BJ (cell line): ENCODE measurements at regions not wholly inside any gene's neighbourhood (a gene's known extent, or its start where the extent isn't known, plus 50 kb on each side); places are given as distances from the start of the nearest gene placed in this dataset.

Experiments
- CTCF ChIA-PET: fragments of 350-600 bp; formaldehyde crosslinking; extraction: SDS; loops from one replicate; lab custom pipeline; 2021; ENCODE audit warnings: antibody characterized with exemption, inconsistent platforms; lab: Yijun Ruan, JAX
- POLR2A ChIA-PET: fragments of 300-600 bp; sonication (Branson Sonifier 250); formaldehyde crosslinking; extraction: SDS; loops from one replicate; lab custom pipeline; 2021; ENCODE audit warnings: antibody characterized with exemption; lab: Charles Lee
- DNase-seq: peaks from one replicate; pipeline ENCODE4 v3.0.0-alpha.2; 2011; ENCODE audit warnings: low read depth
- H3K27me3 ChIP-seq: 2 replicates; pipeline ENCODE4 v1.6.0; 2011; ENCODE audit warnings: low read length; ENCODE audit not compliant: control insufficient read depth, insufficient read depth
- H3K36me3 ChIP-seq: 2 replicates; pipeline ENCODE4 v1.5.1; 2011; ENCODE audit warnings: low read length; ENCODE audit not compliant: control insufficient read depth, insufficient read depth
- H3K4me3 ChIP-seq: 2 replicates; pipeline ENCODE4 v1.5.1; 2011; ENCODE audit warnings: low read depth, mild to moderate bottlenecking, control low read depth, low read length
- TF ChIP-seq, protein P1 (sequence below): IDR thresholded peaks from 2 replicates; pipeline ENCODE4 v1.5.1; 2011; ENCODE audit warnings: low read depth, mild to moderate bottlenecking, control low read depth, inconsistent platforms, low read length, moderate library complexity; ENCODE audit not compliant: insufficient read depth

DNA sequence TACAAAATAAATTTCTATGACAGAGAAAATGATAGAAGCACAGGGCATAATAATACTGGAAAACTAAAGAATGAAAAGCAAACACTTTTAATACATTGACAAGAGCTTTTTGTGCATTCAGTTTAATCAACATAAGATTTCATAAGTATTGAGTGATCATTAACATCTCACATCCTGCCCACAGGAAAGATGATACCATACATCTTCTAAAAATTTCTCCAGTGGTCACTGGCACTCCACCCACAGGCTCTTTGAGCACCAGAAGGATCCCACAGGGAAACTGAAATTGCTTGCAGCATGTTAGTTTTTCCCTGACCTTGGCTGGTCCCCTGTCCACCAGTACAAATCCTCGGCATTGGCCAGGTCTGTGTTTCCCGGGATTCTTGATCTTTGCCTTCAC lies 186.0 kb downstream of the CEMIP2 start:
- no peak for DNase-seq
- H3K4me3 ChIP-seq: no peak overlapping the region
- no peaks in the 10 kb centered on the region for H3K36me3 ChIP-seq
- ChIA-PET CTCF (no interaction called here), POLR2A (no interaction called here)
- no peaks in the 10 kb centered on the region for H3K27me3 ChIP-seq
- TF ChIP-seq, protein P1, sequence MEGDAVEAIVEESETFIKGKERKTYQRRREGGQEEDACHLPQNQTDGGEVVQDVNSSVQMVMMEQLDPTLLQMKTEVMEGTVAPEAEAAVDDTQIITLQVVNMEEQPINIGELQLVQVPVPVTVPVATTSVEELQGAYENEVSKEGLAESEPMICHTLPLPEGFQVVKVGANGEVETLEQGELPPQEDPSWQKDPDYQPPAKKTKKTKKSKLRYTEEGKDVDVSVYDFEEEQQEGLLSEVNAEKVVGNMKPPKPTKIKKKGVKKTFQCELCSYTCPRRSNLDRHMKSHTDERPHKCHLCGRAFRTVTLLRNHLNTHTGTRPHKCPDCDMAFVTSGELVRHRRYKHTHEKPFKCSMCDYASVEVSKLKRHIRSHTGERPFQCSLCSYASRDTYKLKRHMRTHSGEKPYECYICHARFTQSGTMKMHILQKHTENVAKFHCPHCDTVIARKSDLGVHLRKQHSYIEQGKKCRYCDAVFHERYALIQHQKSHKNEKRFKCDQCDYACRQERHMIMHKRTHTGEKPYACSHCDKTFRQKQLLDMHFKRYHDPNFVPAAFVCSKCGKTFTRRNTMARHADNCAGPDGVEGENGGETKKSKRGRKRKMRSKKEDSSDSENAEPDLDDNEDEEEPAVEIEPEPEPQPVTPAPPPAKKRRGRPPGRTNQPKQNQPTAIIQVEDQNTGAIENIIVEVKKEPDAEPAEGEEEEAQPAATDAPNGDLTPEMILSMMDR: no peak

DNA sequence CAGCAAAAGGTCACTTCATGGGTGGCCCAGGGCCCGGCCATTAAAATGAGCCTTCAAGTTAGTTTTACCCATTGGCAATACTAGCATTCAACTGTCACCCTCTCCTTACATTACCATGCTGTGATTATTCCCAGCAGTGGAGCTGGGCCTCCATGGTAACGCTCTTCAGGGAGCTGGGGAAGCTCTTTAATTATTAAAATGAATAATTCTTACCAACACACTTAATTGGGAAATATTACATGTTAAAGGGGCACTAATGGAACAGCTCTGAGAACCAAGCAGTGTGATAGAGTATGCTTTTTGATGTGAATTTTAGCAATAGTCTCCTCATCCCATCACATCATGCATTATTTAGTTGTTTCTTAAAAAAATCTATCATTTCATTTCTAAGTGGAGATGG lies 187.2 kb downstream of the CEMIP2 start:
- CTCF ChIA-PET: interaction anchor here (1.2 kb wide), 1 partner anchor 12 kb away, joined by 4 read pairs; no protein-coding TSS in a partner anchor
- Histone ChIP-seq H3K36me3 (no peaks in the 10 kb centered on the region), H3K4me3 (no peak overlapping the region), H3K27me3 (no peaks in the 10 kb centered on the region)
- POLR2A ChIA-PET: no interaction called here
- TF ChIP-seq, protein P1: no peak
- no peak for DNase-seq

DNA sequence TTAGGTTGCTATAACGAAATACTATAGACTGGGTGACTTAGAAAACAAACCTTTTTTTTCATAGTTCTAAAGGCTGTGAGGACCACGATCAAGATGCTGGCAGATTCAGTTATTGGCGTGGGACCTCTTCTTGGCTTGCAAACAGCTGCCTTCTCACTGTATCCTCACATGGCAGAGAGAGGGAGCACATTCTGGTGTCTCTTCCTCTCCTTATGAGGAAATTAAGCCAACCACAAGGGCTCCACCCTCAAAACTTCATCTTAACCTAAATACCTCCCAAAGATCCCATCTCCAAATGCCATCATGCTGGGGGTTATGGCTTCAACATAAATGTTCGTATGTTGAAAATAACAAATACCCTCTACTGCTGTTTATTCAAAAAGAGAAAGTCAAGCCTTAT lies 197.1 kb downstream of the CEMIP2 start:
- POLR2A ChIA-PET: no interaction called here
- no peak for DNase-seq
- no peaks in the 10 kb centered on the region for H3K36me3 ChIP-seq
- H3K4me3 ChIP-seq: no peak overlapping the region
- CTCF ChIA-PET: interaction anchor here (1.9 kb wide), 1 partner anchor 9 kb away, joined by 4 read pairs; no protein-coding TSS in a partner anchor
- H3K27me3 ChIP-seq: no peaks in the 10 kb centered on the region
- TF ChIP-seq, protein P1: no peak

- CTCF ChIA-PET: no interaction called here
- no peak overlapping the region for H3K4me3 ChIP-seq
- POLR2A ChIA-PET: no interaction called here
These were observed 200.4 kb downstream of the CEMIP2 start for GRCh38 chr9:71567890-71568289.

DNA sequence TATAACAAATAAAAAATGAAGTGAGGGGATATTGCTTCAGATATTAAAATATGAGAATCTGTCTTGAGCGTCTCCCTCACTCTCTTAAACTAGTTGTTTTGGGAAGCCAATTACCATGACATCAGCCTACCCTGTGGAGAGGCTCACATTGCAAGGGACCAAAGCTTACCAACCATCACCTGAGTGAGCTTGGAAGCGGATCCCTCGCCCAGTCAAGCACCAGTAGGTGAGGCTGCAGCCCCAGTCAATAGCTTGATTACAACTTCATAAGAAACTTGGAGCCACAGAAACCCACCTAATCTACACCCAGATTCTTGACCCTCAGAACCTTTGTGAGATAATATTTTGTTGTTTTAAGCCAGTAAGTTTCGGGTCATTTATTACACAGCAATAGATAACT lies 206.2 kb downstream of the CEMIP2 start:
- ChIA-PET POLR2A (no interaction called here), CTCF (interaction anchor here (1.0 kb wide), 1 partner anchor 9 kb away, joined by 4 read pairs; no protein-coding TSS in a partner anchor)
- H3K36me3 ChIP-seq: no peaks in the 10 kb centered on the region

More at GRCh38 chr9:71567890-71568289, 200.4 kb downstream of the CEMIP2 start:
- DNase-seq: no peak
- TF ChIP-seq, protein P1: no peak
- Histone ChIP-seq H3K27me3 (no peaks in the 10 kb centered on the region), H3K36me3 (no peaks in the 10 kb centered on the region)

More for the DNA sequence above, 206.2 kb downstream of the CEMIP2 start:
- Histone ChIP-seq H3K27me3 (no peaks in the 10 kb centered on the region; the same call in 1 of the 2 replicates), H3K4me3 (no peak overlapping the region)
- TF ChIP-seq, protein P1: no peak
- DNase-seq: no peak
